Activated CD4-positive, alpha-beta T cell treated with anti-CD3 and anti-CD28 coated beads for 1 hour (primary cell): ENCODE measurements at regions not wholly inside any gene's neighbourhood (a gene's known extent, or its start where the extent isn't known, plus 50 kb on each side); places are given as distances from the start of the nearest gene placed in this dataset.

Source experiments
- DNase-seq: peaks from one replicate; pipeline ENCODE4 v3.0.0-alpha.2; 2020

DNA sequence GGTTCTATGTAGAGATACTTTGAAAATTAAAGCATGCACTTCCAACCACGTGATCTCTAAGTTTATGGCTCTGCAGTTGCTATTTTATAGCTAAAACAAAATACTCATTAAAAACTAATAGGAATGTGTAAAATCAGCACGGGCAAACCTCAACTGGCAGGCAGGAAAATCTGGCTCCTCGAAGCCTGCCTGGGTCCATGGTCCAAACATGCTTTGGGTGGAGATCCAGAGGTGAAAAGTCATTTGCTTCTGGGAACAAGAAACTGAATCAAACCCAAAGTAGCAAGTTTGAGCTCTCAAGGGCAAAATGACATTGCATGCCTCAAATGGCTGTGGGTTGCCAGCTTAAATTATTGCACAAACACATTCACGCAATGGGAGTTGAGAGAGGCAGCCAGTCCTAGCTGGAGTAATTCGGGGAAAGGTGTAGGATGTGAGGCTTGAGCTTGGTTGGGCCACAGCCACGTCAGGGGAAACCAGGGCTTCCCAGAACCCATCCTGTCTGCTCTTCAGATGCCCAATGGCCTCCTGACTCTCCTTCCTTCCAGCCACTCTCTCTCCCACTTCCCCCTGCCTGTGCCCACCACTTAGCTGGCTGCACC is 75.2 kb upstream of the LCLAT1 start:
- no peak for DNase-seq

GRCh38 chr2:30372826-30373225 is 74.2 kb upstream of the LCLAT1 start:
- no peak for DNase-seq

GRCh38 chr2:30373881-30374302 is 73.2 kb upstream of the LCLAT1 start:
- no peak for DNase-seq

DNA sequence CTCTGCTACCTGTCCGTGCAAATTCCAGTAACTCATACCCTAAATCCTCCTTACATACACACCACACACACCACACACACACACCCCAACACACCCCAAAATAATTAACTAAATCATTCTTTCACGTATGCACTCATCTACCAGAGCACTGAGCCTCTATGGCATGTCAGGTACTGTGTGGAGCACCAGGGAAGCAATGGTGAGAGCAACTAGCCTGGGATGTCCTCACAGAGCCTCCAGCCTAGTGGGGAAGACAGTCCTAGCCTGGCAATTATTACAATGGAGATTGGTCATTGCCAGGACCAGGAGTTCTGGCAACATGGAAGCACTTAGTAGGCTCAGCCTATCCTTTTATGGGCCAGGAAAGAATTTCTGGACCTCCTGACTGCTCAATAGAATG is 72.7 kb upstream of the LCLAT1 start:
- no peak for DNase-seq

GRCh38 chr2:30375915-30376314 is 71.1 kb upstream of the LCLAT1 start:
- no peak for DNase-seq

- DNase-seq, result no peak
Observed at GRCh38 chr2:30379481-30379880, 67.6 kb upstream of the LCLAT1 start.

DNA sequence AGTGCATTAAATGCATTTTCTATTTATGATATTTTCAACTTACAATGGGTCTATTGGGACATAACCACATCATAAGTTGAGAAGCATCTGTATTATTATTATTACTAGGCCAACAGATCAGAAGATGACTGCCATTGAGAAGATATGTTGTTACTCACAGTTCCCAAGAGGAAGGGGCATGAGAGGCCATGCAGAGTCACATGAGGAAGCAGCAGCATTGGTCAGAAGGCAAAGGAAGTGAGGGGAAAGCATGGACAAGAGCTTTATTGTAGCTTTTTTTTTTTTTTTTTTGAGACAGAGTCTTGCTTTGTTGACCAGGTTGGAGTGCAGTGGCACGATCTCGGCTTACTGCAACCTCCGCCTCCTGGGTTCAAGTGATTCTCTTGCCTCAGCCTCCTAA is 66.2 kb upstream of the LCLAT1 start:
- no peak for DNase-seq

- DNase-seq, result no peak
Observed at GRCh38 chr2:30382162-30382783, 64.8 kb upstream of the LCLAT1 start.

DNA sequence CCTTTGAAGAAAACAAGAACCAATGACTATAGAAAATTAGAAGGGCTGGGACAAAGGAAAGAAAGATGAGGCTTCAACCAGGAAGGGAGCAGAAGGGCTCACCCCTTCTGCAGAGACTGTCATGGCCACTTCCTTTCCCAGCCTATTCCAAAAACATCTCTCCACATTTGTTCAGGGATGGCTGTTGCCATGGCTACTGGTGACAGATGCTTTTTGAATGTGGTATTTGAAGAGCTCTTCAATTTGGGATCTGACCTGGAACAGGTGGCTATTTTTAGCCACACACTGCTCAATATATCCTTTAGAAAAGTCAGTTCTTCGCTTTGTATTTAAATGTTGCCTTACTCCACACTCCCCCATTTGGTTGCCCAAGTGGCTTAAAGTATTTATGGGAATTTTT is 64.1 kb upstream of the LCLAT1 start:
- no peak for DNase-seq

DNA sequence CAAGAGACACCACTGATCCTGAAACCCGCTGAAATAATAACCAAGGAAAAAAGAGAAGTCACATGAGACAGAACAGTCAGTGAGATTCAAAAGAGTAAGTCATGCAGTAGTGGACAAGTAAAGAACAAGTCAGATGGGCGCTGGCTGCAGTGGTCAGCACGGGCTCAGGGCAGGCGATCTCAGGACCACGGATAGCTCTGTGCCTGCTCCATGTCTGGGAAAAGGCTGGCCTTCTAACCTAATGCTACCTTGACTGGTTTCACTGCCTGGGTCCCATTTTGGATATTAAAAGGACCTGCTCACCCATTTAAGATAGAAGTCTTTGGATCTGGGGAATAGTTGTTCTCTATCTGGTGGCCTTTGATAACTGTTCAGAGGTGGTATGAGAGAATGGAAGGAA is 61.7 kb upstream of the LCLAT1 start:
- no peak for DNase-seq

- no peak for DNase-seq
Observed at GRCh38 chr2:30392097-30392496, 54.9 kb upstream of the LCLAT1 start.

DNA sequence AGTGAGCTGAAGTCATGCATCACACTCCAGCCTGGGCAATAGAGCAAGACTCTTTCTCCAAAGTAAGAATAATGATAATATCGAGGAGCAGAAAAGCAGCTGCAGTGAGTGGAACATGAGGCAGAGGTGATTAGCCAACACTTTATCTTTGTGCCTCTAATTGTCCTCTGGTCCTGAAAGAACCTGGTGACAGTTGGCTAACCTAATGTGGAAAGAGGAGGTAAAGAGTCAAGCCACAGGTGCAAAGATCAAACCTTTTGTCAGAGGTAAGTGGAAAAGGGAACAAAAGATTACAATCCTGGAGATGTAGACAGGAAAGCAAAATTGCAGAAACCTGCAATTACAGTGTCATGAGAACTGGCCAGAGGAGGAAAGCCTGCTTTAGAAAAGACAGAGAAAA is 53.5 kb upstream of the LCLAT1 start:
- no peak for DNase-seq

- DNase-seq, result no peak
Observed at GRCh38 chr2:30394096-30394495, 53.0 kb upstream of the LCLAT1 start.

- DNase-seq, result no peak
Observed at GRCh38 chr2:30396436-30397232, 50.4 kb upstream of the LCLAT1 start.
